HG02981 (cell line): ENCODE measurements at regions not wholly inside any gene's neighbourhood (a gene's known extent, or its start where the extent isn't known, plus 50 kb on each side); places are given as distances from the start of the nearest gene placed in this dataset.
A peak's percentile ranks its signal among the peaks of the same experiment; 100 is the strongest.

Experiments
- ATAC-seq: cut with Tn5 transposase; IDR thresholded peaks from one replicate; pipeline ENCODE4 v1.9.1; 2021; ENCODE audit warnings: mild to moderate bottlenecking, moderate library complexity; ENCODE audit not compliant: unreplicated experiment

- ATAC-seq = no peak
Measured at GRCh38 chr1:239322369-239322768, 64.0 kb upstream of the CHRM3 start.

GRCh38 chr1:239321877-239322276 is 64.5 kb upstream of the CHRM3 start:
- no peak for ATAC-seq

GRCh38 chr1:239317948-239318347 is 68.4 kb upstream of the CHRM3 start:
- no peak for ATAC-seq

GRCh38 chr1:239315631-239316217 is 70.6 kb upstream of the CHRM3 start:
- ATAC-seq = no peak

GRCh38 chr1:239311331-239311730 is 75.0 kb upstream of the CHRM3 start:
- no peak for ATAC-seq

- peak; percentile 69 for ATAC-seq
Measured at GRCh38 chr1:239308701-239309333, 77.6 kb upstream of the CHRM3 start.

GRCh38 chr1:239307886-239308285 is 78.5 kb upstream of the CHRM3 start:
- ATAC-seq = no peak

GRCh38 chr1:239306426-239306825 is 79.9 kb upstream of the CHRM3 start:
- no peak for ATAC-seq

GRCh38 chr1:239303289-239303688 is 83.1 kb upstream of the CHRM3 start:
- ATAC-seq = no peak

- no peak for ATAC-seq
Measured at GRCh38 chr1:239302696-239303095, 83.7 kb upstream of the CHRM3 start.

GRCh38 chr1:239301251-239301650 is 85.1 kb upstream of the CHRM3 start:
- ATAC-seq = no peak

GRCh38 chr1:239297910-239298309 is 88.5 kb upstream of the CHRM3 start:
- no peak for ATAC-seq

GRCh38 chr1:239293350-239294110 is 92.8 kb upstream of the CHRM3 start:
- ATAC-seq = no peak

- no peak for ATAC-seq
Measured at GRCh38 chr1:239288820-239289554, 97.4 kb upstream of the CHRM3 start.

GRCh38 chr1:239287296-239287695 is 99.1 kb upstream of the CHRM3 start:
- ATAC-seq = no peak

- ATAC-seq = no peak
Measured at GRCh38 chr1:239283216-239283615, 103.2 kb upstream of the CHRM3 start.

GRCh38 chr1:239282411-239282810 is 104.0 kb upstream of the CHRM3 start:
- no peak for ATAC-seq

GRCh38 chr1:239276051-239276450 is 110.3 kb upstream of the CHRM3 start:
- no peak for ATAC-seq

- ATAC-seq = no peak
Measured at GRCh38 chr1:239274242-239274830, 112.0 kb upstream of the CHRM3 start.

GRCh38 chr1:239270509-239270908 is 115.9 kb upstream of the CHRM3 start:
- ATAC-seq = no peak

- no peak for ATAC-seq
Measured at GRCh38 chr1:239269706-239270105, 116.7 kb upstream of the CHRM3 start.
